B cell (primary cell): ENCODE measurements at regions not wholly inside any gene's neighbourhood (a gene's known extent, or its start where the extent isn't known, plus 50 kb on each side); places are given as distances from the start of the nearest gene placed in this dataset.

Experiments used
- ATAC-seq: fragments of 200-7000 bp; cut with Tn5 transposase; one replicate; pipeline ENCODE4 v1.10.0; 2021; ENCODE audit warnings: low read depth, mild to moderate bottlenecking, moderate number of reproducible peaks, moderate library complexity
- CTCF ChIA-PET: fragments of 350-600 bp; sonication (Branson Sonifier 250); formaldehyde crosslinking; loops from one replicate; lab custom pipeline; 2021; ENCODE audit warnings: antibody characterized with exemption, inconsistent platforms; lab: Charles Lee
- POLR2A ChIA-PET: fragments of 350-600 bp; sonication (Branson Sonifier 250); formaldehyde crosslinking; loops from one replicate; lab custom pipeline; 2021; ENCODE audit warnings: antibody characterized with exemption; lab: Charles Lee
- DNase-seq: peaks from one replicate; pipeline ENCODE4 v3.0.0; 2013
- H2AFZ ChIP-seq: 2 replicates; pipeline ENCODE4 v1.6.1; 2012; ENCODE audit warnings: mild to moderate bottlenecking, low read depth, low read length; ENCODE audit not compliant: insufficient read depth, poor library complexity, severe bottlenecking
- H3K27ac ChIP-seq, 2 donors: 1 replicate in 1 of 2; 2 replicates in 1 of 2; pipeline ENCODE4 v1.5.1; 2012 to 2013; ENCODE audit warnings: low read length in 2 of 2, mild to moderate bottlenecking in 2 of 2, moderate library complexity in 1 of 2
- H3K27me3 ChIP-seq, 4 experiments: fragments of 200-600 bp in 1 of 4; sonication (generic) in 1 of 4; replicated peaks in 1 of 4; 1 replicate in 2 of 4; 2 replicates in 2 of 4; pipeline versions ENCODE4 v1.6.1 to v1.7.0; 2013 to 2016; ENCODE audit warnings: low read length in 3 of 4, mild to moderate bottlenecking in 2 of 4, mixed read lengths in 1 of 4, moderate library complexity in 1 of 4; ENCODE audit not compliant: insufficient read depth in 4 of 4, control insufficient read depth in 3 of 4; ENCODE audit errors: control extremely low read depth in 1 of 4
- H3K36me3 ChIP-seq, 2 experiments: replicated peaks in 1 of 2; 1 replicate in 1 of 2; 2 replicates in 1 of 2; pipeline versions ENCODE4 v1.6.1 to v1.7.1; 2013; ENCODE audit warnings: low read length in 1 of 2; ENCODE audit not compliant: insufficient read depth in 2 of 2, control insufficient read depth in 1 of 2; ENCODE audit errors: control extremely low read depth in 1 of 2, extremely low read depth in 1 of 2
- H3K4me1 ChIP-seq, 2 donors: fragments of 200-600 bp in 1 of 2; sonication (generic) in 1 of 2; 1 replicate in 1 of 2; 2 replicates in 1 of 2; pipeline versions ENCODE4 v1.5.1 to v1.6.1; 2013 to 2017; ENCODE audit warnings: low read length in 2 of 2; ENCODE audit not compliant: control insufficient read depth in 2 of 2, insufficient read depth in 2 of 2
- H3K4me2 ChIP-seq: replicated peaks from 2 replicates; pipeline ENCODE3; 2012; ENCODE audit warnings: mild to moderate bottlenecking, low read depth, low read length; ENCODE audit not compliant: poor library complexity, severe bottlenecking
- H3K4me3 ChIP-seq, 5 experiments: fragments of 200-600 bp in 1 of 5; sonication (generic) in 1 of 5; 1 replicate in 3 of 5; 2 replicates in 2 of 5; pipeline versions ENCODE4 v1.5.1 to v1.7.0; 2011 to 2016; ENCODE audit warnings: low read length in 4 of 5, mild to moderate bottlenecking in 4 of 5, low read depth in 2 of 5, control low read depth in 1 of 5, moderate library complexity in 1 of 5; ENCODE audit not compliant: insufficient read depth in 1 of 5; ENCODE audit errors: control extremely low read depth in 1 of 5, extremely low read depth in 1 of 5
- H3K79me2 ChIP-seq: fragments of 200-600 bp; sonication (generic); one replicate; pipeline ENCODE4 v1.6.0; 2016; ENCODE audit warnings: low read length; ENCODE audit not compliant: control insufficient read depth, insufficient read depth
- H3K9ac ChIP-seq: fragments of 200-600 bp; sonication (generic); 2 replicates; pipeline ENCODE4 v1.6.1; 2017; ENCODE audit warnings: mild to moderate bottlenecking, low read length, moderate library complexity
- H3K9me3 ChIP-seq, 3 donors: one replicate each; pipeline versions ENCODE4 v1.6.1 to v1.7.1; 2013; ENCODE audit warnings: low read length in 2 of 3; ENCODE audit not compliant: control insufficient read depth in 2 of 3, insufficient read depth in 1 of 3; ENCODE audit errors: control extremely low read depth in 1 of 3
- H4K20me1 ChIP-seq: 2 replicates; pipeline ENCODE4 v1.6.0; 2012; ENCODE audit warnings: mild to moderate bottlenecking, low read length; ENCODE audit not compliant: insufficient read depth, control insufficient read depth, poor library complexity, severe bottlenecking
- H3K27ac Mint-ChIP-seq: one replicate; pipeline ENCODE4 v1.8.0; 2021; ENCODE audit warnings: mixed read lengths
- H3K27me3 Mint-ChIP-seq: one replicate; pipeline ENCODE4 v1.8.0; 2021; ENCODE audit warnings: mixed read lengths
- H3K4me1 Mint-ChIP-seq: one replicate; pipeline ENCODE4 v1.8.0; 2021; ENCODE audit warnings: mixed read lengths
- H3K4me3 Mint-ChIP-seq: one replicate; pipeline ENCODE4 v1.8.0; 2021; ENCODE audit warnings: mixed read lengths
- H3K9me3 Mint-ChIP-seq: one replicate; pipeline ENCODE4 v1.8.0; 2022; ENCODE audit warnings: mixed read lengths; ENCODE audit not compliant: insufficient read depth
- EZH2 ChIP-seq: IDR thresholded peaks from 2 replicates; pipeline ENCODE4 v1.6.1; 2012; ENCODE audit warnings: borderline replicate concordance, low read depth, mild to moderate bottlenecking, moderate library complexity, low read length; ENCODE audit not compliant: insufficient read depth, poor library complexity, severe bottlenecking
- WGBS: methylation state at CpG from one replicate; pipeline ENCODE4 v1.1.5; 2013; ENCODE audit warnings: missing lambda C conversion rate; ENCODE audit not compliant: insufficient coverage; 5-methylcytosine and 5-hydroxymethylcytosine counted together
- intact Hi-C: fragments of 100-400 bp; cut with micrococcal nuclease; formaldehyde crosslinking; loops from one replicate; pipeline ENCODE4 v1.10.0; 2022
- TF ChIP-seq, protein P1 (sequence below): fragments of 200-600 bp; IDR thresholded peaks from one replicate; pipeline ENCODE4 v1.8.0; 2022; ENCODE audit warnings: antibody characterized with exemption, mild to moderate bottlenecking

DNA sequence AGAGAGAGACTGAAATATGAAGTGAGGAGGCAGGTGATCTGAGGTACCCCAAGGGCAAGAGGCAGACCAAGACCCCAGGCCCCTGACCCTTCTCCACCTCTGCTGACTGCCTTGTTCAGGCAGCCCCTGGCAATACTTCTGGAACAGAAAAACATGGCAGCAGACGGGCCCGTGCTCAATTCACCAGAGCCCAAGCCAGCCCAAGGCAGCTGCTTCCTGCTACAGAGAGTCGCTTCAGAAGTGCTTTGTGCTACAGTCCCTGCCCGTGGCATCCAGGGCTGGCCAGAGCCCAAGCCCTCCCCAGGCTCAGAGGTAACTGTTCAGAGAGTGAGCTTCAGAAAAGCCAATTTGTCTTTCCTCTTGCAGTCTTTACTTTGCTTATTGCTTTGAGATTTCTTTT lies 151.4 kb upstream of the FSTL4 start:
- intact Hi-C loops, result no loop called here
- Histone ChIP-seq H3K9me3 (peaks cover 0 to 4% (median 0%) of the 10 kb centered on the region in 3 donors), H3K9ac (no peak overlapping the region), H2AFZ (no peak overlapping the region), H4K20me1 (no peaks in the 10 kb centered on the region), H3K4me2 (no peak overlapping the region), H3K4me1 (no peaks in the 10 kb centered on the region), H3K27ac (no peak overlapping the region), H3K79me2 (no peaks in the 10 kb centered on the region), H3K27me3 (peaks cover 0 to 8% (median 0%) of the 10 kb centered on the region in 4 experiments), H3K4me3 (no peak overlapping the region), H3K36me3 (no peaks in the 10 kb centered on the region)
- 68% methylated on average over 4 of the region's 4 CpGs for WGBS
- CTCF ChIA-PET, result no interaction called here
- Mint-ChIP-seq H3K4me1 (no peaks in the 10 kb centered on the region), H3K27ac (no peak overlapping the region), H3K4me3 (no peak overlapping the region), H3K27me3 (peaks cover 35% of the 10 kb centered on the region), H3K9me3 (no peaks in the 10 kb centered on the region)
- TF ChIP-seq, protein P1, sequence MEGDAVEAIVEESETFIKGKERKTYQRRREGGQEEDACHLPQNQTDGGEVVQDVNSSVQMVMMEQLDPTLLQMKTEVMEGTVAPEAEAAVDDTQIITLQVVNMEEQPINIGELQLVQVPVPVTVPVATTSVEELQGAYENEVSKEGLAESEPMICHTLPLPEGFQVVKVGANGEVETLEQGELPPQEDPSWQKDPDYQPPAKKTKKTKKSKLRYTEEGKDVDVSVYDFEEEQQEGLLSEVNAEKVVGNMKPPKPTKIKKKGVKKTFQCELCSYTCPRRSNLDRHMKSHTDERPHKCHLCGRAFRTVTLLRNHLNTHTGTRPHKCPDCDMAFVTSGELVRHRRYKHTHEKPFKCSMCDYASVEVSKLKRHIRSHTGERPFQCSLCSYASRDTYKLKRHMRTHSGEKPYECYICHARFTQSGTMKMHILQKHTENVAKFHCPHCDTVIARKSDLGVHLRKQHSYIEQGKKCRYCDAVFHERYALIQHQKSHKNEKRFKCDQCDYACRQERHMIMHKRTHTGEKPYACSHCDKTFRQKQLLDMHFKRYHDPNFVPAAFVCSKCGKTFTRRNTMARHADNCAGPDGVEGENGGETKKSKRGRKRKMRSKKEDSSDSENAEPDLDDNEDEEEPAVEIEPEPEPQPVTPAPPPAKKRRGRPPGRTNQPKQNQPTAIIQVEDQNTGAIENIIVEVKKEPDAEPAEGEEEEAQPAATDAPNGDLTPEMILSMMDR, result no peak
- TF ChIP-seq EZH2, result no peak
- POLR2A ChIA-PET, result no interaction called here
- ATAC-seq (no peak), DNase-seq (no peak)

DNA sequence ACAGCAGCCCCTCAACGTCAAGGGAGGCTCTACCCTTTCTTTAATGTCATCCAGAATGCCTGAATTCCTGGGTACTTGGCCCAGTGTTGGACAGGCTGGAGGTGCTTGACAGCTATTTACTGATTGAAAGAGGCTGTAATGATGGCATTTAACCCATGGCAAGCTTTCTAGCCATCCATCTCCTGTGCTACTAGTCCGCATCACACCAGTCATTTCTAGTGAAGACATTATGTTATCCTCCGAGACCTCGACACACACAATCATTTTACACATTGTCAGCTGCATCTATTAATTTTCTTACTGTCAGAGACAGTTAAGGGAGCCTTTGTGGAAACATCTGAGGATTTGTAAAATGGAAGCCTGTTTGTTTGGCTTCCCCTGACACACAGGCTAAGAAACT lies 149.3 kb upstream of the FSTL4 start:
- Histone ChIP-seq H3K4me2 (no peak overlapping the region), H3K27me3 (peaks cover 0 to 6% (median 0%) of the 10 kb centered on the region in 4 experiments), H3K79me2 (no peaks in the 10 kb centered on the region), H3K4me3 (no peak overlapping the region), H3K4me1 (no peaks in the 10 kb centered on the region), H2AFZ (no peak overlapping the region), H4K20me1 (no peaks in the 10 kb centered on the region), H3K27ac (no peak overlapping the region), H3K9ac (no peak overlapping the region), H3K36me3 (no peaks in the 10 kb centered on the region), H3K9me3 (peaks cover 0 to 4% (median 0%) of the 10 kb centered on the region in 3 donors)
- no peak for DNase-seq
- no peaks in the 10 kb centered on the region for H3K4me1 Mint-ChIP-seq
- CTCF ChIA-PET, result no interaction called here
- no peaks in the 10 kb centered on the region for H3K9me3 Mint-ChIP-seq
- H3K27me3 Mint-ChIP-seq, result peaks cover 22% of the 10 kb centered on the region
- no peak for ATAC-seq
- POLR2A ChIA-PET, result no interaction called here
- intact Hi-C loops, result no loop called here
- TF ChIP-seq, protein P1, result no peak
- TF ChIP-seq EZH2, result no peak
- no peak overlapping the region for H3K27ac Mint-ChIP-seq
- H3K4me3 Mint-ChIP-seq, result no peak overlapping the region
- WGBS, result 80% methylated on average over 1 of the region's 4 CpGs
